ENCODE measurements at regions not wholly inside any gene's neighbourhood (a gene's known extent, or its start where the extent isn't known, plus 50 kb on each side); places are given as distances from the start of the nearest gene placed in this dataset.

GRCh38 chr10:29068966-29069365 lies 219.9 kb upstream of the LYZL1 start:
- Histone ChIP-seq H3K4me1 (peaks cover 4% of the 10 kb centered on the region), H3K36me3 (no peaks in the 10 kb centered on the region), H3K27me3 (peaks cover 19% of the 10 kb centered on the region), H3K27ac (no peak overlapping the region), H3K4me3 (no peak overlapping the region), H3K9me3 (no peaks in the 10 kb centered on the region)
- TF ChIP-seq CTCF (IDR thresholded peaks at IDR 0.05), result no peak
- TF ChIP-seq POLR2AphosphoS5 (IDR thresholded peaks at IDR 0.05), result no peak
- no peak for TF ChIP-seq EP300 (IDR thresholded peaks at IDR 0.05)
- TF ChIP-seq POLR2A (IDR thresholded peaks at IDR 0.05), result no peak
- DNase-seq (ENCODE audit: low spot score in 2 of 2), result no peak
- 80% methylated on average over 6 of the region's 6 CpGs for WGBS

GRCh38 chr10:29069941-29070340 lies 218.9 kb upstream of the LYZL1 start:
- 85% methylated on average over 4 of the region's 4 CpGs for WGBS
- Histone ChIP-seq H3K36me3 (no peaks in the 10 kb centered on the region), H3K4me3 (no peak overlapping the region), H3K27ac (no peak overlapping the region), H3K27me3 (peaks cover 19% of the 10 kb centered on the region), H3K9me3 (no peaks in the 10 kb centered on the region), H3K4me1 (peaks cover 4% of the 10 kb centered on the region)
- DNase-seq (ENCODE audit: low spot score in 2 of 2), result no peak
- TF ChIP-seq POLR2A (IDR thresholded peaks at IDR 0.05), result no peak
- TF ChIP-seq EP300 (IDR thresholded peaks at IDR 0.05), result no peak
- no peak for TF ChIP-seq CTCF (IDR thresholded peaks at IDR 0.05)
- no peak for TF ChIP-seq POLR2AphosphoS5 (IDR thresholded peaks at IDR 0.05)

- Histone ChIP-seq H3K4me3 (no peak overlapping the region), H3K27ac (no peak overlapping the region), H3K4me1 (no peaks in the 10 kb centered on the region), H3K36me3 (no peaks in the 10 kb centered on the region), H3K9me3 (no peaks in the 10 kb centered on the region), H3K27me3 (no peaks in the 10 kb centered on the region)
- WGBS, result 66% methylated on average over 4 of the region's 4 CpGs
- no peak for DNase-seq (ENCODE audit: low spot score in 2 of 2)
- TF ChIP-seq CTCF (IDR thresholded peaks at IDR 0.05), result no peak
Measured at GRCh38 chr10:29078919-29079318, 210.0 kb upstream of the LYZL1 start.

GRCh38 chr10:29081231-29081630 lies 207.6 kb upstream of the LYZL1 start:
- H3K4me3 ChIP-seq, result no peak overlapping the region
- 77% methylated on average over 5 of the region's 5 CpGs for WGBS
- no peak overlapping the region for H3K27ac ChIP-seq
- no peaks in the 10 kb centered on the region for H3K9me3 ChIP-seq
- H3K27me3 ChIP-seq, result no peaks in the 10 kb centered on the region
- TF ChIP-seq EP300 (IDR thresholded peaks at IDR 0.05) (no peak), POLR2A (IDR thresholded peaks at IDR 0.05) (no peak), POLR2AphosphoS5 (IDR thresholded peaks at IDR 0.05) (no peak), CTCF (IDR thresholded peaks at IDR 0.05) (no peak)
- no peaks in the 10 kb centered on the region for H3K4me1 ChIP-seq
- DNase-seq (ENCODE audit: low spot score in 2 of 2), result no peak
- no peaks in the 10 kb centered on the region for H3K36me3 ChIP-seq

- H3K4me1 ChIP-seq, result no peaks in the 10 kb centered on the region
- H3K36me3 ChIP-seq, result no peaks in the 10 kb centered on the region
- H3K27me3 ChIP-seq, result no peaks in the 10 kb centered on the region
- no peaks in the 10 kb centered on the region for H3K9me3 ChIP-seq
- no peak for TF ChIP-seq POLR2AphosphoS5 (IDR thresholded peaks at IDR 0.05)
- TF ChIP-seq EP300 (IDR thresholded peaks at IDR 0.05), result no peak
- no peak for TF ChIP-seq POLR2A (IDR thresholded peaks at IDR 0.05)
- TF ChIP-seq CTCF (IDR thresholded peaks at IDR 0.05), result no peak
- WGBS, result 62% methylated on average over 8 of the region's 13 CpGs
- H3K27ac ChIP-seq, result no peak overlapping the region
- no peak for DNase-seq (ENCODE audit: low spot score in 2 of 2)
- no peak overlapping the region for H3K4me3 ChIP-seq
Measured at GRCh38 chr10:29081951-29082685, 206.8 kb upstream of the LYZL1 start.
